A673 (cell line): ENCODE measurements at regions not wholly inside any gene's neighbourhood (a gene's known extent, or its start where the extent isn't known, plus 50 kb on each side); places are given as distances from the start of the nearest gene placed in this dataset.

Experiments
- BruUV-seq: library from RNA; stranded (reverse); fragments of 400-500 nt; replicated peaks from 2 replicates; lab custom pipeline; 2021; lab: Mats Ljungman, UMichigan
- CTCF ChIA-PET: fragments of 300-600 bp; sonication (Branson Sonifier 250); formaldehyde crosslinking; loops from one replicate; lab custom pipeline; 2022; ENCODE audit warnings: antibody characterized with exemption; lab: Charles Lee
- POLR2A ChIA-PET: fragments of 300-600 bp; sonication (Branson Sonifier 250); formaldehyde crosslinking; loops from one replicate; lab custom pipeline; 2022; ENCODE audit warnings: antibody characterized with exemption; ENCODE audit not compliant: low non-redundant PET; lab: Charles Lee
- DNase-seq: peaks from one replicate; pipeline ENCODE4 v3.0.0-alpha.2; 2015; ENCODE audit warnings: low spot score
- H3K27ac ChIP-seq: fragments of 200-600 bp; sonication (generic); 2 replicates; pipeline ENCODE4 v1.5.1; 2016; ENCODE audit warnings: mixed run types, low read depth, mild to moderate bottlenecking, mixed read lengths, antibody characterized with exemption, low read length; ENCODE audit not compliant: poor library complexity, severe bottlenecking
- H3K27me3 ChIP-seq: fragments of 200-600 bp; sonication (generic); replicated peaks from 2 replicates; pipeline ENCODE4 v1.6.1; 2017; ENCODE audit warnings: mixed run types, low read depth, mild to moderate bottlenecking, mixed read lengths, antibody characterized with exemption, low read length; ENCODE audit not compliant: insufficient read depth, poor library complexity
- H3K36me3 ChIP-seq: fragments of 200-600 bp; sonication (generic); 2 replicates; pipeline ENCODE4 v1.6.1; 2016; ENCODE audit warnings: mixed run types, mild to moderate bottlenecking, mixed read lengths, antibody characterized with exemption, low read length; ENCODE audit not compliant: insufficient read depth, poor library complexity, severe bottlenecking
- H3K4me1 ChIP-seq: fragments of 200-600 bp; sonication (generic); 2 replicates; pipeline ENCODE4 v1.6.1; 2017; ENCODE audit warnings: mixed run types, mild to moderate bottlenecking, mixed read lengths, antibody characterized with exemption, low read length; ENCODE audit not compliant: insufficient read depth, poor library complexity, severe bottlenecking
- H3K4me3 ChIP-seq: fragments of 200-600 bp; sonication (generic); 2 replicates; pipeline ENCODE4 v1.5.1; 2016; ENCODE audit warnings: low read depth, mixed run types, mild to moderate bottlenecking, mixed read lengths, low read length; ENCODE audit not compliant: poor library complexity, severe bottlenecking
- H3K9me3 ChIP-seq: fragments of 200-600 bp; sonication (generic); 2 replicates; pipeline ENCODE4 v1.6.1; 2016; ENCODE audit warnings: mixed run types, low read depth, mild to moderate bottlenecking, mixed read lengths, antibody characterized with exemption, low read length; ENCODE audit not compliant: poor library complexity, severe bottlenecking
- CTCF ChIP-seq: fragments of 300-800, 200-600 bp; sonication (generic); conservative IDR thresholded peaks from 2 replicates; pipeline ENCODE4 v1.5.1; 2017; ENCODE audit warnings: low read depth, mild to moderate bottlenecking, antibody characterized with exemption, low read length, moderate library complexity, mixed read lengths
- EZH2 ChIP-seq: fragments of 200-600 bp; sonication (generic); IDR thresholded peaks from 2 replicates; pipeline ENCODE4 v1.6.1; 2017; ENCODE audit warnings: borderline replicate concordance, low read depth, mild to moderate bottlenecking, mixed read lengths, antibody characterized with exemption, low read length; ENCODE audit not compliant: poor library complexity, severe bottlenecking
- intact Hi-C: fragments of 100-400 bp; cut with micrococcal nuclease; formaldehyde crosslinking; loops from one replicate; pipeline ENCODE4 v1.10.0; 2022; ENCODE audit not compliant: unreplicated experiment

- H3K36me3 ChIP-seq: no peaks in the 10 kb centered on the region
- H3K27ac ChIP-seq: no peak overlapping the region
- no peak overlapping the region for H3K4me3 ChIP-seq
- ChIA-PET CTCF (no interaction called here), POLR2A (no interaction called here)
- H3K9me3 ChIP-seq: no peaks in the 10 kb centered on the region
- intact Hi-C loops: no loop called here
- H3K4me1 ChIP-seq: no peaks in the 10 kb centered on the region
- TF ChIP-seq EZH2: no peak
- no peak for TF ChIP-seq CTCF
- no peaks in the 10 kb centered on the region for H3K27me3 ChIP-seq
- BruUV-seq: no TSS peak
- DNase-seq: no peak
Observed at GRCh38 chr2:223270548-223270947, 218.6 kb downstream of the KCNE4 start.

- TF ChIP-seq EZH2: no peak
- TF ChIP-seq CTCF: no peak
- Histone ChIP-seq H3K4me1 (no peaks in the 10 kb centered on the region), H3K27ac (no peak overlapping the region), H3K27me3 (no peaks in the 10 kb centered on the region), H3K36me3 (no peaks in the 10 kb centered on the region), H3K4me3 (no peak overlapping the region), H3K9me3 (no peaks in the 10 kb centered on the region)
- CTCF ChIA-PET: no interaction called here
- intact Hi-C loops: no loop called here
- no peak for DNase-seq
- POLR2A ChIA-PET: no interaction called here
- BruUV-seq: no TSS peak
Observed at GRCh38 chr2:223273995-223274394, 222.0 kb downstream of the KCNE4 start.

GRCh38 chr2:223282221-223282620, 230.2 kb downstream of the KCNE4 start:
- POLR2A ChIA-PET: no interaction called here
- CTCF ChIA-PET: interaction anchor here (0.6 kb wide), 1 partner anchor 311 kb away, joined by 4 read pairs; no protein-coding TSS in a partner anchor

More at GRCh38 chr2:223282221-223282620, 230.2 kb downstream of the KCNE4 start:
- intact Hi-C loops: no loop called here
- Histone ChIP-seq H3K9me3 (no peaks in the 10 kb centered on the region), H3K36me3 (no peaks in the 10 kb centered on the region), H3K27me3 (no peaks in the 10 kb centered on the region), H3K27ac (no peak overlapping the region), H3K4me1 (no peaks in the 10 kb centered on the region), H3K4me3 (no peak overlapping the region)
- BruUV-seq: no TSS peak
- no peak for DNase-seq
- no peak for TF ChIP-seq EZH2
- no peak for TF ChIP-seq CTCF
